Keratinocyte (primary cell): ENCODE measurements at regions not wholly inside any gene's neighbourhood (a gene's known extent, or its start where the extent isn't known, plus 50 kb on each side); places are given as distances from the start of the nearest gene placed in this dataset.

Experiments used
- DNase-seq: peaks from one replicate; pipeline ENCODE4 v3.0.0-alpha.2; 2011; ENCODE audit warnings: low read depth, missing footprints, low spot score
- FAIRE-seq: peaks from 2 replicates; lab custom pipeline; 2011; peaks lifted over from hg19 to GRCh38; lab: Jason Lieb, UNC
- H2AFZ ChIP-seq: 2 replicates; pipeline ENCODE4 v1.6.0; 2012; ENCODE audit warnings: low read length, control low read depth, inconsistent platforms; ENCODE audit not compliant: control insufficient read depth
- H3K27ac ChIP-seq: 2 replicates; pipeline ENCODE4 v1.5.1; 2011; ENCODE audit warnings: low read length; ENCODE audit not compliant: control insufficient read depth, insufficient read depth
- H3K27me3 ChIP-seq: 3 replicates; pipeline ENCODE4 v1.6.0; 2011; ENCODE audit warnings: low read length; ENCODE audit not compliant: control insufficient read depth, insufficient read depth; ENCODE audit errors: extremely low read depth
- H3K36me3 ChIP-seq, 2 experiments: 2 replicates in 1 of 2; 3 replicates in 1 of 2; pipeline ENCODE4 v1.5.1; 2011; ENCODE audit warnings: low read length in 2 of 2, mild to moderate bottlenecking in 1 of 2; ENCODE audit not compliant: control insufficient read depth in 2 of 2, insufficient read depth in 2 of 2; ENCODE audit errors: extremely low read depth in 1 of 2
- H3K4me1 ChIP-seq: 3 replicates; pipeline ENCODE4 v1.5.1; 2011; ENCODE audit warnings: low read length; ENCODE audit not compliant: control insufficient read depth, insufficient read depth; ENCODE audit errors: extremely low read depth
- H3K4me2 ChIP-seq: 3 replicates; pipeline ENCODE4 v1.6.0; 2011; ENCODE audit warnings: low read depth, low read length; ENCODE audit not compliant: control insufficient read depth, insufficient read depth; ENCODE audit errors: extremely low read depth
- H3K4me3 ChIP-seq, 3 experiments: fragments of 200-600 bp in 1 of 3; sonication (generic) in 1 of 3; 2 replicates in 2 of 3; 3 replicates in 1 of 3; pipeline ENCODE4 v1.5.1; 2011 to 2016; ENCODE audit warnings: low read length in 3 of 3, mild to moderate bottlenecking in 3 of 3, control low read depth in 2 of 3, inconsistent platforms in 1 of 3, low read depth in 1 of 3, mixed read lengths in 1 of 3, mixed run types in 1 of 3, moderate library complexity in 1 of 3; ENCODE audit not compliant: control insufficient read depth in 2 of 3, insufficient read depth in 2 of 3; ENCODE audit errors: extremely low read depth in 1 of 3
- H3K79me2 ChIP-seq: 2 replicates; pipeline ENCODE4 v1.6.0; 2012; ENCODE audit warnings: low read length; ENCODE audit not compliant: control insufficient read depth, insufficient read depth
- H3K9ac ChIP-seq: 3 replicates; pipeline ENCODE4 v1.6.0; 2011; ENCODE audit warnings: low read length; ENCODE audit not compliant: control insufficient read depth, insufficient read depth; ENCODE audit errors: extremely low read depth
- H3K9me1 ChIP-seq: 3 replicates; pipeline ENCODE4 v1.6.0; 2011; ENCODE audit warnings: low read length; ENCODE audit not compliant: control insufficient read depth, insufficient read depth; ENCODE audit errors: extremely low read depth
- H3K9me3 ChIP-seq: 2 replicates; pipeline ENCODE4 v1.5.1; 2012; ENCODE audit warnings: low read depth, low read length; ENCODE audit not compliant: control insufficient read depth
- H4K20me1 ChIP-seq: 3 replicates; pipeline ENCODE4 v1.6.0; 2011; ENCODE audit warnings: low read length; ENCODE audit not compliant: control insufficient read depth, insufficient read depth; ENCODE audit errors: extremely low read depth
- CTCF ChIP-seq, 3 experiments: IDR thresholded peaks in 1 of 3; conservative IDR thresholded peaks in 1 of 3; optimal IDR thresholded peaks in 1 of 3; 2 replicates in 2 of 3; 3 replicates in 1 of 3; pipeline versions ENCODE3 to v1.5.1; 2011; ENCODE audit warnings: low read length in 3 of 3, mild to moderate bottlenecking in 3 of 3, moderate library complexity in 2 of 3, control low read depth in 1 of 3, inconsistent platforms in 1 of 3; ENCODE audit not compliant: insufficient read depth in 2 of 3; ENCODE audit errors: extremely low read depth in 1 of 3
- EZH2 ChIP-seq: IDR thresholded peaks from one replicate; pipeline ENCODE4 v1.6.1; 2012; ENCODE audit warnings: inconsistent platforms, mild to moderate bottlenecking, low read length, moderate library complexity
- dilution Hi-C: fragments of 300-500 bp; cut with MboI; formaldehyde crosslinking; loops from one replicate; pipeline ENCODE4 v1.7.0; 2020; ENCODE audit warnings: low sequenced_read_pairs; ENCODE audit not compliant: extremely low pct_ligation_motif_present

DNA sequence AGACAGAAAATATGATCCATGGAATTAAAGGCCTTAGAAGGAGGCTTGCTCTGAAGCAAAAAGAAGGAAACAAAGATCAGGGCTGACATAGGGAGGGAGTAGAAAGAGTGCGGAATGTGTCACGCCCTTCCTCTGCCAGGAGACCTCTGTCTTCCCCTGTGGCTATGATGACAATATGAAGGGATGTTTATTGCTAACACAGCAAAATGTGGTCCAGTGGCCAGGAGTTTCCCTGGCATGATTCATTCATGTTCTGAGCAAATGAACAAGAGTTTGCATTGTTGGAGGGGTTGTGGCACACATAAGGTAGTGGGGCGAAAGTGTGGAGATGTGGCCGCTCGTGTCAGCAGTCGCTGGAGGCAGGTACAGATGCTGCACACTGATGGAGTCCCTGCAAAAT, 169.4 kb downstream of the SHQ1 start:
- peak; percentile 65 for FAIRE-seq
- Histone ChIP-seq H3K79me2 (no peaks in the 10 kb centered on the region), H4K20me1 (no peaks in the 10 kb centered on the region), H3K9me1 (no peaks in the 10 kb centered on the region), H3K4me1 (peaks cover 10% of the 10 kb centered on the region), H3K4me2 (no peak overlapping the region), H3K27me3 (peaks cover 9% of the 10 kb centered on the region), H3K9ac (no peak overlapping the region), H2AFZ (no peak overlapping the region), H3K4me3 (no peak overlapping the region), H3K27ac (no peak overlapping the region), H3K9me3 (no peaks in the 10 kb centered on the region), H3K36me3 (no peaks in the 10 kb centered on the region)
- dilution Hi-C loops = no loop called here
- TF ChIP-seq CTCF (optimal IDR thresholded peaks at IDR 0.05 in 1 of 3, IDR thresholded peaks at IDR 0.05 in 1 of 3, conservative IDR thresholded peaks at IDR 0.05 in 1 of 3; ENCODE audit: extremely low read depth in 1 of 3, insufficient read depth in 2 of 3, low read length in 3 of 3) (no peak), EZH2 (no peak)
- peak; percentile 35 for DNase-seq

GRCh38 chr3:72678380-72678779, 169.9 kb downstream of the SHQ1 start:
- TF ChIP-seq EZH2 = no peak
- TF ChIP-seq CTCF (optimal IDR thresholded peaks at IDR 0.05 in 1 of 3, IDR thresholded peaks at IDR 0.05 in 1 of 3, conservative IDR thresholded peaks at IDR 0.05 in 1 of 3; ENCODE audit: extremely low read depth in 1 of 3, insufficient read depth in 2 of 3, low read length in 3 of 3) = no peak
- no peaks in the 10 kb centered on the region for H3K36me3 ChIP-seq
- FAIRE-seq (no peak), DNase-seq (no peak)
- dilution Hi-C loops = no loop called here
- no peak overlapping the region for H2AFZ ChIP-seq
- no peak overlapping the region for H3K4me3 ChIP-seq
- H3K4me1 ChIP-seq = peaks cover 10% of the 10 kb centered on the region
- no peaks in the 10 kb centered on the region for H3K9me3 ChIP-seq
- peaks cover 9% of the 10 kb centered on the region for H3K27me3 ChIP-seq
- H3K4me2 ChIP-seq = no peak overlapping the region
- H3K79me2 ChIP-seq = no peaks in the 10 kb centered on the region
- no peaks in the 10 kb centered on the region for H3K9me1 ChIP-seq
- no peaks in the 10 kb centered on the region for H4K20me1 ChIP-seq
- no peak overlapping the region for H3K9ac ChIP-seq
- no peak overlapping the region for H3K27ac ChIP-seq
